Transverse colon (tissue), 4 donors: ENCODE measurements at regions not wholly inside any gene's neighbourhood (a gene's known extent, or its start where the extent isn't known, plus 50 kb on each side); places are given as distances from the start of the nearest gene placed in this dataset.

Source experiments
- DNase-seq: peaks from one replicate; pipeline ENCODE4 v3.0.0-alpha.2; 2019
- H3K27ac ChIP-seq, 4 donors: fragments of 200-600 bp; sonication (generic); 2 replicates each; pipeline ENCODE4 v1.5.1; 2016 to 2018; ENCODE audit warnings: inconsistent platforms in 4 of 4
- H3K27me3 ChIP-seq: fragments of 200-600 bp; sonication (generic); 2 replicates; pipeline ENCODE4 v1.5.1; 2017; ENCODE audit warnings: inconsistent platforms
- H3K36me3 ChIP-seq, 4 donors: fragments of 200-600 bp; sonication (generic); 2 replicates each; pipeline ENCODE4 v1.5.1; 2017 to 2019; ENCODE audit warnings: inconsistent platforms in 4 of 4
- H3K4me1 ChIP-seq, 4 donors: fragments of 200-600 bp; sonication (generic); 2 replicates each; pipeline ENCODE4 v1.5.1; 2017 to 2020; ENCODE audit warnings: inconsistent platforms in 4 of 4
- H3K4me3 ChIP-seq, 4 donors: fragments of 200-600 bp; sonication (generic); 1 replicate in 1 of 4; 2 replicates in 3 of 4; pipeline versions ENCODE4 v1.5.1 to v1.6.1; 2017 to 2019; ENCODE audit warnings: inconsistent platforms in 4 of 4
- H3K9me3 ChIP-seq, 2 donors: fragments of 200-600 bp; sonication (generic); 2 replicates each; pipeline ENCODE4 v1.5.1; 2017 to 2019; ENCODE audit warnings: inconsistent platforms in 2 of 2
- CTCF ChIP-seq, 5 experiments: fragments of 200-600 bp in 3 of 5; fragments of 450-650 bp in 2 of 5; sonication (generic) in 3 of 5; IDR thresholded peaks; 1 replicate in 2 of 5; 2 replicates in 3 of 5; pipeline ENCODE4 v1.5.1; 2016 to 2017; ENCODE audit warnings: antibody characterized with exemption in 5 of 5, inconsistent platforms in 3 of 5, mild to moderate bottlenecking in 2 of 5, moderate library complexity in 1 of 5
- EP300 ChIP-seq: sonication (generic); formaldehyde crosslinking; IDR thresholded peaks from one replicate; pipeline ENCODE4 v1.6.1; 2017; ENCODE audit warnings: antibody characterized with exemption, low read depth
- POLR2A ChIP-seq: fragments of 450-650 bp; IDR thresholded peaks from one replicate; pipeline ENCODE4 v1.6.1; 2016; ENCODE audit warnings: antibody characterized with exemption, mild to moderate bottlenecking, moderate library complexity
- POLR2AphosphoS5 ChIP-seq, 3 donors: sonication (generic); formaldehyde crosslinking; IDR thresholded peaks; one replicate each; pipeline ENCODE4 v1.6.1; 2016; ENCODE audit warnings: antibody characterized with exemption in 3 of 3
- WGBS, 2 donors: methylation state at CpG; one replicate each; pipeline ENCODE4 v1.1.5; 2018; ENCODE audit warnings: low coverage in 1 of 2; 5-methylcytosine and 5-hydroxymethylcytosine counted together
- in situ Hi-C, 4 donors: fragments of 200-750 bp; cut with MboI; loops; one replicate each; pipeline versions ENCODE4 v1.15.0 to v1.15.1; 2017; ENCODE audit warnings: low sequenced_read_pairs in 3 of 4, low pct_ligation_motif_present in 1 of 4, low pct_unique_long_range_greater_than_20kb in 1 of 4
- intact Hi-C: fragments of 100-400 bp; cut with DNase I; formaldehyde crosslinking; loops from one replicate; pipeline ENCODE4 v1.15.1; 2023; ENCODE audit warnings: low total_unique reads

DNA sequence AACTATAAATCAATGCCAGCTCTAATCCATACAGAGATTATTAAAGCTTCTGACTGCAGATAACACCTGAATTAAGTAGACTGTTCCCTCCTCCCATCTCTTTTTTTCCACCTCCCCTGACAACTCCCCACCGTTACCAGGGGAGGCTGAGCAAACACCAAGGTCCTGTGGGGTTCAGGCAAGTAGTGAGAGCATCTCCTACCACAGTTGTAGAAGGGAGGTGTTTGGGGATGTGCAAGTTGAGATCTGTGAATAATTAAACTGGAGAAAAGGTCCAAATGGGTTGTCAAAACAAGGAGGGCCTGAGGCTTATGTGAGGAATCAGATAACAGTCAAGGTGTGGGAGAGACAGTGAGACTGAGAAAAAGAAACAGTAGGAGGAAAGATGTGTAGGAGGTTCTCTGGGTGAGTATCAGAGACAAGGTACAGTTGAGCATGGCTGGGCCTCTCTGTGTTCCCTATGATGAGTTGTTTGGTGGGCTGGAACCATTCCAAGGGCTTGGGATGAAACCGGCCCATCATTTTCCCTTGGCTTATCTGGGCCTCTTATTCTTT is 194.6 kb downstream of the CYRIA start:
- intact Hi-C loops = no loop called here
- TF ChIP-seq EP300 (no peak), CTCF (IDR thresholded peaks at IDR 0.05) (no peak), POLR2AphosphoS5 (IDR thresholded peaks at IDR 0.05) (no peak), POLR2A (no peak)
- Histone ChIP-seq H3K4me3 (no peak overlapping the region), H3K9me3 (no peaks in the 10 kb centered on the region), H3K4me1 (no peaks in the 10 kb centered on the region), H3K36me3 (no peaks in the 10 kb centered on the region), H3K27ac (no peak overlapping the region), H3K27me3 (no peaks in the 10 kb centered on the region)
- DNase-seq = no peak
- in situ Hi-C loops = no loop called here
- 87 to 90% methylated on average over 2 of the region's 2 CpGs for WGBS, 2 donors

- Histone ChIP-seq H3K27me3 (no peaks in the 10 kb centered on the region), H3K27ac (no peak overlapping the region), H3K36me3 (no peaks in the 10 kb centered on the region), H3K4me3 (no peak overlapping the region), H3K9me3 (no peaks in the 10 kb centered on the region), H3K4me1 (no peaks in the 10 kb centered on the region)
- intact Hi-C loops = no loop called here
- 33 to 69% methylated on average over 1 to 2 of the region's 2 CpGs for WGBS, 2 donors
- in situ Hi-C loops = no loop called here
- no peak for TF ChIP-seq POLR2AphosphoS5 (IDR thresholded peaks at IDR 0.05)
- TF ChIP-seq POLR2A = no peak
- no peak for TF ChIP-seq CTCF (IDR thresholded peaks at IDR 0.05)
- TF ChIP-seq EP300 = no peak
- no peak for DNase-seq
Measured at GRCh38 chr2:16466821-16467151, 198.8 kb downstream of the CYRIA start.

GRCh38 chr2:16466133-16466820 is 199.4 kb downstream of the CYRIA start:
- Histone ChIP-seq H3K27me3 (no peaks in the 10 kb centered on the region), H3K27ac (no peak overlapping the region), H3K36me3 (no peaks in the 10 kb centered on the region), H3K9me3 (no peaks in the 10 kb centered on the region), H3K4me1 (no peaks in the 10 kb centered on the region), H3K4me3 (no peak overlapping the region)
- no peak for DNase-seq
- TF ChIP-seq CTCF (IDR thresholded peaks at IDR 0.05) (no peak), POLR2AphosphoS5 (IDR thresholded peaks at IDR 0.05) (no peak), POLR2A (no peak), EP300 (no peak)
- in situ Hi-C loops (no loop called here), intact Hi-C loops (no loop called here)
- WGBS, 2 donors = 63 to 77% methylated on average over 3 to 8 of the region's 8 CpGs

DNA sequence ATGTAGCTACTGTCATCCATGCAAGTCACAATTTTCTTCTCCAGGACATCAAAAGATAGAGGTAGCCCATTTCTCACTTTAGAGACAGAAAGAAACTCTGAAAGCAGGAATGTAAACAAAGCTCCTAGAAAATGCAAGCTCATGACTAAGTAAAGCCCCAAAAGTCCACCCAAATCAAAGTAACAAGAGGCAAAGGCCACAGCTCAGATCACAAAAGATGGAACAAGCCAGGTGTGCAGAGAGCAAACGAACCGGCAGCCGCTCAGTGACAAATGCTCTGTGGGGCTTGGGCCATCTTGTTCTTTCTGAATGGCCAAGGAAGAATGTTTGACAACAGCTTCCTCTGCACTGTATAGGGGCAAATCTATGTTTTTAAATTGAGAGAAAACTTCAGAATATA is 201.0 kb downstream of the CYRIA start:
- H3K36me3 ChIP-seq = no peaks in the 10 kb centered on the region
- TF ChIP-seq EP300 = no peak
- TF ChIP-seq POLR2A = no peak
- WGBS, 2 donors = 63 to 67% methylated on average over 3 of the region's 3 CpGs
- no peaks in the 10 kb centered on the region for H3K27me3 ChIP-seq
- DNase-seq = no peak
- intact Hi-C loops (no loop called here), in situ Hi-C loops (no loop called here)
- H3K4me3 ChIP-seq = no peak overlapping the region
- H3K9me3 ChIP-seq = no peaks in the 10 kb centered on the region
- no peaks in the 10 kb centered on the region for H3K4me1 ChIP-seq
- H3K27ac ChIP-seq = no peak overlapping the region

GRCh38 chr2:16462958-16463357 is 202.7 kb downstream of the CYRIA start:
- WGBS, 2 donors = 70 to 84% methylated on average over 4 to 5 of the region's 5 CpGs
- H3K36me3 ChIP-seq = no peaks in the 10 kb centered on the region
- no peak for DNase-seq
- no peak overlapping the region for H3K27ac ChIP-seq
- no peak overlapping the region for H3K4me3 ChIP-seq
- no peak for TF ChIP-seq CTCF (IDR thresholded peaks at IDR 0.05)
- no peak for TF ChIP-seq POLR2A
- TF ChIP-seq POLR2AphosphoS5 (IDR thresholded peaks at IDR 0.05) = no peak
- no peak for TF ChIP-seq EP300
- no peaks in the 10 kb centered on the region for H3K9me3 ChIP-seq
- intact Hi-C loops (no loop called here), in situ Hi-C loops (no loop called here)
- no peaks in the 10 kb centered on the region for H3K27me3 ChIP-seq
- H3K4me1 ChIP-seq = no peaks in the 10 kb centered on the region
